Suprapubic skin (tissue), 4 donors: ENCODE measurements at regions not wholly inside any gene's neighbourhood (a gene's known extent, or its start where the extent isn't known, plus 50 kb on each side); places are given as distances from the start of the nearest gene placed in this dataset.
"Not testable (repeated sequence)": the region's sequence is repeated elsewhere in the genome, so short reads cannot be mapped to it uniquely, and the experiment has no call there.

ENCODE experiments used
- DNase-seq, 2 donors: peaks; one replicate each; pipeline ENCODE4 v3.0.0-alpha.2; 2019; ENCODE audit warnings: low spot score in 2 of 2
- H3K27ac ChIP-seq: fragments of 200-600 bp; sonication (generic); one replicate; pipeline ENCODE4 v1.5.1; 2019
- H3K27me3 ChIP-seq: fragments of 200-600 bp; sonication (generic); one replicate; pipeline ENCODE4 v1.5.1; 2019
- H3K36me3 ChIP-seq: fragments of 200-600 bp; sonication (generic); one replicate; pipeline ENCODE4 v1.5.1; 2019
- H3K4me1 ChIP-seq: fragments of 200-600 bp; sonication (generic); one replicate; pipeline ENCODE4 v1.5.1; 2019
- H3K4me3 ChIP-seq: fragments of 200-600 bp; sonication (generic); one replicate; pipeline ENCODE4 v1.5.1; 2019; ENCODE audit warnings: mild to moderate bottlenecking
- H3K9me3 ChIP-seq: fragments of 200-600 bp; sonication (generic); one replicate; pipeline ENCODE4 v1.5.1; 2019
- EP300 ChIP-seq: sonication (generic); formaldehyde crosslinking; IDR thresholded peaks from one replicate; pipeline ENCODE4 v1.6.1; 2017; ENCODE audit warnings: antibody characterized with exemption
- POLR2A ChIP-seq, 2 donors: fragments of 450-650 bp; IDR thresholded peaks; one replicate each; pipeline ENCODE4 v1.6.1; 2017; ENCODE audit warnings: antibody characterized with exemption in 2 of 2, mild to moderate bottlenecking in 2 of 2, moderate library complexity in 2 of 2
- POLR2AphosphoS5 ChIP-seq, 3 donors: sonication (generic); formaldehyde crosslinking; IDR thresholded peaks; one replicate each; pipeline ENCODE4 v1.6.1; 2017; ENCODE audit warnings: antibody characterized with exemption in 3 of 3
- WGBS: methylation state at CpG from one replicate; pipeline ENCODE4 v1.1.5; 2018; 5-methylcytosine and 5-hydroxymethylcytosine counted together
- TF ChIP-seq, protein P1 (sequence below), 2 donors: fragments of 200-600 bp in 1 of 2; fragments of 450-650 bp in 1 of 2; sonication (generic) in 1 of 2; IDR thresholded peaks; one replicate each; pipeline ENCODE4 v1.5.1; 2016 to 2019; ENCODE audit warnings: antibody characterized with exemption in 2 of 2, mild to moderate bottlenecking in 1 of 2, moderate library complexity in 1 of 2

DNA sequence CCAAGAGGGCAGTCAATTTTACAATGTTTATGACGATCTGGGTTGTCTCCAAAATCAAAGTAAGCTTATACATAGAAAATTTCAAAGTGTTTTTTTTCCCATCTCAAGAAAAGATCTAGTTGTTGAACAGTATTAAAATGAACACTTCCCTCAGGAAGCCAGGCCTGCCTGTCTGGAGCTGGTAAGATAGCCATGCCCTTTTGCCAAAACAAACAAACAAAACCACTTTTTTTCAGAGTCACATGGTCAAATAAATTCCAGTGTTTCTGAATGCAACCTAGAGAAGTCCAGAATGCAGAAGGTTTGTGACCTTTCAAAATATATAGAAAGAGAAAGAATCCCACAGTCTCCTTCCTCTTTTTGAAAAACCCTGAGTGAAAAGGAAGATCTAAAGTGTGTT is 178.6 kb upstream of the TSPY4 start:
- no peaks in the 10 kb centered on the region for H3K36me3 ChIP-seq

DNA sequence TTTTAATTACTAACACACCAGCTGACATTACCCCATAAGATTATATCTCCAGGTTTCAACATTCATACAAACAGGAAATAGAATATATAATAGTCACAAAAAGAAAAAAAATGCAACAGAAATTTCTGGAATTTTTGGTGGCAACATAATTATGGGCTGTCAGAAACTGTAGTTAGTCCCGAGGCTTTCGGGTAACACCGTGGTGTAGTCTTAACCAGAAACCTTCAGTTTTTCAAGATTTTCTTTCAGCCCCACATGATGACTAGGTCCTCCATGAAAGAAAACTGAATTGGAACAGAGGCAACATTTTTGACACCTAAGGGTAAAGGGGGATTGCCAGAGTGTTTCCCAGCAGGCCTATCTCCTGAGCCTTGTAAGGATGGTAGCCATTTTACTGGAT is 176.9 kb upstream of the TSPY4 start:
- WGBS = no CpG with 5 or more reads among the region's 3 CpGs
- DNase-seq, H3K36me3 ChIP-seq, H3K9me3 ChIP-seq, H3K4me3 ChIP-seq, H3K27me3 ChIP-seq, H3K4me1 ChIP-seq: not testable (repeated sequence)
- peak overlapping the region; percentile 82 for H3K27ac ChIP-seq

More for the DNA sequence above, 178.6 kb upstream of the TSPY4 start:
- H3K4me1 ChIP-seq = peaks cover 4% of the 10 kb centered on the region
- no peaks in the 10 kb centered on the region for H3K9me3 ChIP-seq
- DNase-seq = no peak
- TF ChIP-seq EP300 = no peak
- no peak for TF ChIP-seq POLR2A (IDR thresholded peaks at IDR 0.05)
- TF ChIP-seq POLR2AphosphoS5 (IDR thresholded peaks at IDR 0.05) = no peak
- TF ChIP-seq, protein P1, sequence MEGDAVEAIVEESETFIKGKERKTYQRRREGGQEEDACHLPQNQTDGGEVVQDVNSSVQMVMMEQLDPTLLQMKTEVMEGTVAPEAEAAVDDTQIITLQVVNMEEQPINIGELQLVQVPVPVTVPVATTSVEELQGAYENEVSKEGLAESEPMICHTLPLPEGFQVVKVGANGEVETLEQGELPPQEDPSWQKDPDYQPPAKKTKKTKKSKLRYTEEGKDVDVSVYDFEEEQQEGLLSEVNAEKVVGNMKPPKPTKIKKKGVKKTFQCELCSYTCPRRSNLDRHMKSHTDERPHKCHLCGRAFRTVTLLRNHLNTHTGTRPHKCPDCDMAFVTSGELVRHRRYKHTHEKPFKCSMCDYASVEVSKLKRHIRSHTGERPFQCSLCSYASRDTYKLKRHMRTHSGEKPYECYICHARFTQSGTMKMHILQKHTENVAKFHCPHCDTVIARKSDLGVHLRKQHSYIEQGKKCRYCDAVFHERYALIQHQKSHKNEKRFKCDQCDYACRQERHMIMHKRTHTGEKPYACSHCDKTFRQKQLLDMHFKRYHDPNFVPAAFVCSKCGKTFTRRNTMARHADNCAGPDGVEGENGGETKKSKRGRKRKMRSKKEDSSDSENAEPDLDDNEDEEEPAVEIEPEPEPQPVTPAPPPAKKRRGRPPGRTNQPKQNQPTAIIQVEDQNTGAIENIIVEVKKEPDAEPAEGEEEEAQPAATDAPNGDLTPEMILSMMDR (IDR thresholded peaks at IDR 0.05) = no peak
- H3K27me3 ChIP-seq = no peaks in the 10 kb centered on the region
- H3K4me3 ChIP-seq = no peak overlapping the region
- no peak overlapping the region for H3K27ac ChIP-seq
- no CpG with 5 or more reads among the region's 1 CpG for WGBS

DNA sequence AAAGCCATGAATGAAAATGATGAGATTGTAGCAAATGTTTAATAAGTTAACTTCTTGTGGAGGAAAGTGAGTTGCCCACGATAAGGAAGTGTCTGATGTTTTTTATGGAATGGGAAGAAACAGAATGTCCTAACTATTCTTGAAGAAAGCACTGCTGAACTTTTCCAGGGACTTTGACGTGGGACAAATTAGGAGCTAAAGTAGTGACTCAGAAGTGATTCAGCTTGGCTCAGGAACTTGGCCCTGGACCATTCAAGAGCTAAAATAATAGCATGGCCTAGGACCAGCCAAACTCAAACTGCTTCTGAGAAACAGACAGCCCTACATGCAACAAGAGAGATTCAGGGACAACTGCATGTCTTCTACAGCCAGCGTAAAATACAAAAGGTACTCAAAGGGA is 176.3 kb upstream of the TSPY4 start:
- peak overlapping the region; percentile 82 for H3K27ac ChIP-seq
- H3K27me3 ChIP-seq, DNase-seq, H3K4me1 ChIP-seq, H3K36me3 ChIP-seq, H3K9me3 ChIP-seq, H3K4me3 ChIP-seq: not testable (repeated sequence)
- no CpG with 5 or more reads among the region's 3 CpGs for WGBS

DNA sequence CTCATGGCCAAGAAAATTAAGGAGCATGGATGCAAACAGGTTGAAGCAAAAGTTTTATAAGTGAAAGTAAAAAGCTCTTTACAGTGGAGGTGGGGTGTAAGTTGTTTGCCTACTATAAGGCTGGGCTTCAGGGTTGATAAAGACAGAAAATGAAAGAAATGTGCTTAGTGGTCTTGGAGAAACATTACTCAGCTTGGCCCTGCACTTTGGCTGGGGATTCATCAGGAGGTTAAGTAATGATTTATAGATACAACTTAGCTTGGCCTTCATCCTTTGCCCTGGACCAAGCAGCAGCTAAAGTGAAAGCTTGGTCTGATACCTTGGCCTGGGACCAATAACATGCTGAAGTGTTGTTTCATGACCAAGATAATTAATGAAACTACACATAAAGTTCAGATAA is 175.3 kb upstream of the TSPY4 start:
- peak overlapping the region; percentile 67 for H3K27ac ChIP-seq
- not testable (repeated sequence) for H3K36me3 ChIP-seq, H3K9me3 ChIP-seq, H3K4me3 ChIP-seq, H3K27me3 ChIP-seq, H3K4me1 ChIP-seq, DNase-seq

DNA sequence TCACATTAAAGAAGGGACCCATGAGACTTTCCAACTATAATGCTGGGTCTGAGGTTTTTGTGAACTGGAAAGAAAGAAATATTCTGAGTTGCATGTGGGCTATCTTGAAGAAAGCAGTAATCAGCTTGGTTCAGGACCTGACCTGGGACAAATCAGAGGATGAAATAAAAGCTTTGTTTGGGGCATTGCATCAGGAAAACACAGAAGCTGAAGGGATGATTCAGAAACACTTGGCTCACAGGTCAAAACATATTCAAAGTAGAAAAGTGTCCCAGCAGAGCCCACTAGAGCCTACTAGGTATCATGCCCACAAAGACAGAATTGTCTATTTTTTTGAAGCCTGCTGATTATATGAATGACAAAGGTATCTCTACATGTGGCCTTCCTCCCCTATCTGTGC is 174.8 kb upstream of the TSPY4 start:
- H3K9me3 ChIP-seq, H3K4me1 ChIP-seq: not testable (repeated sequence)

DNA sequence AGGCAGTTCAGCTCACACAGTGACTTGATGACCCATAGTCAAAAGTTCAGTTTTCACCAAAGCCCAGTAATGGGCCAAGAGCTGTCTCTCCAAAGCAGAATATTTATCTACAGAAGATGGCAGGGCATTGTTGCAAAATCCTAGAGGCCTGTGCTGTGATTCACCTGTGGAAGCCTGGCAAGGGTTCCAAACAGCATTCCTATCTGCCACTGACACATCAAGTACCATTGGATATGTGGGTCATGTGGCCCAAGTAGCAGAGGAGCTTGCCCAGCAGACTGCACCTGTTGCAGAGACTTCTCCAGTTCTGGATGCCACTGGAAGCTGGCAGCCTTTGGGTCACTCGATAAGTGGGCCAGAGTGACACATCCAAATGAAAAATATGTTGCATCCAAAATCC is 159.6 kb upstream of the TSPY4 start:
- H3K36me3 ChIP-seq, H3K4me3 ChIP-seq, DNase-seq, H3K27me3 ChIP-seq, H3K4me1 ChIP-seq, H3K27ac ChIP-seq, H3K9me3 ChIP-seq: not testable (repeated sequence)
- WGBS = no CpG with 5 or more reads among the region's 1 CpG

More for the DNA sequence above, 174.8 kb upstream of the TSPY4 start:
- not testable (repeated sequence) for H3K36me3 ChIP-seq, H3K4me3 ChIP-seq, DNase-seq, H3K27me3 ChIP-seq
- H3K27ac ChIP-seq = peak overlapping the region; percentile 24

DNA sequence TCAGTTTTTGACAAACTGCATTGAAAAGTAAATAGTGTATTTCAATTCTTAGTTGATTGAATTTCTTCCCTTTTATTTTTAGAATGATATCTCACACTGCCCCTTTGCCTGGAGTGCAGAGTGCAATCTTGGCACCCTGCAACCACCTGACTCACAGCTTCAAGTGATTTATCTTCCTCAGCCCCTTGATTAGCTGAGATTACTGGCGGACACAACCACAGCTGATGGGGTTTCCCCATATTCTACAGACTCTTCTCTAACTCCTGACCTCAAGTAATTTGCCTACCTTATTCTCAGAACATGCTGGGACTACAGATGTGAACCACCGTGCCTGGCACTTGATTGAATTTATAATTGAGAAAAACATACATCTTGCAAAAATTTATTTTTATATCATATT is 152.4 kb upstream of the TSPY4 start:
- not testable (repeated sequence) for H3K27ac ChIP-seq, H3K36me3 ChIP-seq, H3K27me3 ChIP-seq, DNase-seq, H3K4me3 ChIP-seq, H3K4me1 ChIP-seq, H3K9me3 ChIP-seq
- WGBS = no CpG with 5 or more reads among the region's 2 CpGs

DNA sequence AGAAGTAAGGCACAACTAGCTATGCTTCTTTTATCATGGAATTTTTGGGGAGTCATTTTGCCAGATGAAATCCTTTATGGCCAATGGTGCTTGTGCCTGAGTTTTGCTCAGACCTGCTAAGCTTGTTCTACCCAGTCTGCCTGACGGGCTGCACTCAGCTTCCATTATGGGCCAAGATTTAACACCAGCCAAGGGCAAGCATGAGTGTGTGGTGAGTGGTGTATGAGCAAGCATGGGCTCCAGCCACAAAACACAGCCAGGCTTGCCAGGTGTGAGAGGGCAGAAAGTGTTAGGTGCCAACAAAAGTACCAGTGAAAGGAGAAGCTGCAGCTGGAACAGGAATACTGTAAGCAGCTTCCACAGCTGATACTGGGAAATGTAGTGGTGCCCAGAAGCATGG is 130.2 kb upstream of the TSPY4 start:
- WGBS = no CpG with 5 or more reads among the region's 1 CpG
- not testable (repeated sequence) for H3K4me1 ChIP-seq, H3K27me3 ChIP-seq, H3K27ac ChIP-seq, H3K9me3 ChIP-seq, DNase-seq, H3K36me3 ChIP-seq, H3K4me3 ChIP-seq

DNA sequence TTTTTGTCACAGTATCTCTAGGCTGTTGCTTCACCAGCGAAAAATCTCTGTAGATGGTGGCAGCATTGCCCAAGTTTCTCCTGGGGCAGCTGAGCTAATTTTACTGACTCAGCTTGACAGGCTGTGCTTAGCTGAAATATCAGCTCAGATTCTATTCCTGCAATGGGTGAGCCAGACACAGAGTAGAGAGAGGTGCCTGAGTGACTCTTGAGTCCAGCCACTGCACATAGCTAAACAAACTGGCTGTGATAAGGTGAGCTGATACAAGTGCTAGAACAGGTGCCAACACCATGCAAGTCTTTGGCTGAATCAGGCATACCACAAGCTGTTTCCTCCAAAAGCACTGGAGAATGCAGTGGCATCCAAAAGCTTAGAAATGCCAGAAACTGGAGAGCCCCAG is 110.9 kb upstream of the TSPY4 start:
- Histone ChIP-seq H3K36me3 (no peaks in the 10 kb centered on the region), H3K27ac (no peak overlapping the region), H3K27me3 (no peaks in the 10 kb centered on the region), H3K9me3 (no peaks in the 10 kb centered on the region), H3K4me1 (no peaks in the 10 kb centered on the region), H3K4me3 (no peak overlapping the region)
- WGBS = no CpG with 5 or more reads among the region's 1 CpG
- no peak for DNase-seq
- TF ChIP-seq, protein P1 (IDR thresholded peaks at IDR 0.05) = no peak
- no peak for TF ChIP-seq EP300
- TF ChIP-seq POLR2AphosphoS5 (IDR thresholded peaks at IDR 0.05) = no peak
- TF ChIP-seq POLR2A (IDR thresholded peaks at IDR 0.05) = no peak
